KBM-7 (cell line): ENCODE measurements at regions not wholly inside any gene's neighbourhood (a gene's known extent, or its start where the extent isn't known, plus 50 kb on each side); places are given as distances from the start of the nearest gene placed in this dataset.
A peak's percentile ranks its signal among the peaks of the same experiment; 100 is the strongest.
"Not testable (repeated sequence)": the region's sequence is repeated elsewhere in the genome, so short reads cannot be mapped to it uniquely, and the experiment has no call there.

Source experiments
- DNase-seq: peaks from one replicate; pipeline ENCODE4 v3.0.0-alpha.2; 2015
- in situ Hi-C: fragments of 300-500 bp; cut with MboI; formaldehyde crosslinking; loops from 2 replicates; pipeline ENCODE4 v1.14.3; 2020; ENCODE audit warnings: low sequenced_read_pairs, low pct_unique_long_range_greater_than_20kb, mixed read lengths

GRCh38 chr6:81938014-81938856 is 185.8 kb upstream of the TENT5A start:
- in situ Hi-C loops = no loop called here
- DNase-seq = peak; percentile 46

DNA sequence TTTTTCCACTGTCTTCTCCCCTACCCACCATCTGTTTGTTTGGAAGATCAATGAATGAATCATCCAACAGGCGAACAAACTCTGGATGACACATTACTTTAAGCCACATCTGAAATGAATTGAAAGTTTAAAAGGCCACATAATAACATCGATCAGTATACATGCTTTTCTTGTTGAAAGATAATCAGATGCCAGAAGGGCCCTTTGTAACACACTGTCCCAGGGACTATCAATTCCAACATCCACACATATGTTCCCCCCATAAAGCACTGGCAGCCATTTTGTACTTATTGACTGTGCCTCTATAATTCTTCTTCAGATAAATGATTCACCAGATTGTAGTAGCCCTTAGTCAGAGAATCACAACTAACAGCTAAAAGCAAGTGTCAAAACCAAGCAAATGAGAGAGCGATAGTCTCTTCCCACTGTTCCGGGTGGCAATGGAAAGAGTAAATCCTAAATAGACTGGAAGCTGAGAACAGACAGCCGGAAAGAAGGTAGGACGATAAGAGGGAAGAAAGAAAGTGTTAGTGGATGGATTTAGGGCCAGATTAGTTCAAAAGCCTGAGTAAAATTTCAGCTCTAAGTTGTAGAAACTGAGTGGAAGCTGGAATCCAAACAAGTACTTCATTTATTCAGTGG is 184.9 kb upstream of the TENT5A start:
- no peak for DNase-seq

DNA sequence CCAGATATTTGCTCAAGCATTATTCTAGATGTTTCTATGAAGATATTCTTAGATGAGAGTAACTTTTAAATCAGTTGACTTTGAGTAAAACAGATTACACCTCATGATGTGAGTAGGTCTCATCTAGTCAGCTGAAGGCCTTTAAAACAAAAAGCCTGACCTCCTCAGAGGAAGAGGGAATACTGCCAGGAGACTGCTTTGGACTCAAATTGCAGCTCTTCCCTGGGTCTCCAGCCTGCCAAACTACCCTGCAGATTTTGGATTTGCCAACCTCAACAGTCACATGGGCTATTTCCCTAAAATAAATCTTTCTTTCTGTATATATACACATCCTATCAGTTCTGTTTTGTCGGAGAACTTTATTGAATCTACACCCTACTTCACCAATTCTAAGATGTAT is 182.5 kb upstream of the TENT5A start:
- in situ Hi-C loops = no loop called here
- DNase-seq = no peak

More for the DNA sequence above, 184.9 kb upstream of the TENT5A start:
- in situ Hi-C loops = no loop called here

- no peak for DNase-seq
- in situ Hi-C loops = no loop called here
These were observed 181.1 kb upstream of the TENT5A start for GRCh38 chr6:81933608-81934051.

GRCh38 chr6:81933089-81933488 is 180.6 kb upstream of the TENT5A start:
- in situ Hi-C loops = no loop called here

GRCh38 chr6:81932448-81932847 is 180.0 kb upstream of the TENT5A start:
- DNase-seq, in situ Hi-C loops: not testable (repeated sequence)

More at GRCh38 chr6:81933089-81933488, 180.6 kb upstream of the TENT5A start:
- DNase-seq = no peak

GRCh38 chr6:81929828-81930227 is 177.3 kb upstream of the TENT5A start:
- no peak for DNase-seq
- in situ Hi-C loops = no loop called here

DNA sequence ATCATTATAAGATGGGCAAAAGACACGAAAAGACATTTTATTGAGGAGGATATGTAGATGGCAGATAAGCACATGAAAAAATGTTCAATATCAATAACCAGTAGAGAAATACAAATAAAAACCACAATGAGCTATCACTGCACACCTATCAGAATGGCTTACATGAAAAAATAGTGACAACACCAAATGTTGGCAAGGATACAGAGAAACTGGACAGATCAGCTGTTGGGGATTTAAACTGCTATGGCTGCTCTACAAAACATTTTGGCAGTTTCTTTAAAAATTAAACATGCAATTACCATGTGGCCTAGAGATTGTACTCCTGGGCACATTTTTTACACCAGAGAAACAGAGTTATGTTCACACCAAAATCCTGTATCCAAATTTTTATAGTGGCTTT is 172.7 kb upstream of the TENT5A start:
- no peak for DNase-seq
- in situ Hi-C loops = no loop called here

- in situ Hi-C loops = no loop called here
- DNase-seq = peak; percentile 19
These were observed 157.8 kb upstream of the TENT5A start for GRCh38 chr6:81909981-81910900.

DNA sequence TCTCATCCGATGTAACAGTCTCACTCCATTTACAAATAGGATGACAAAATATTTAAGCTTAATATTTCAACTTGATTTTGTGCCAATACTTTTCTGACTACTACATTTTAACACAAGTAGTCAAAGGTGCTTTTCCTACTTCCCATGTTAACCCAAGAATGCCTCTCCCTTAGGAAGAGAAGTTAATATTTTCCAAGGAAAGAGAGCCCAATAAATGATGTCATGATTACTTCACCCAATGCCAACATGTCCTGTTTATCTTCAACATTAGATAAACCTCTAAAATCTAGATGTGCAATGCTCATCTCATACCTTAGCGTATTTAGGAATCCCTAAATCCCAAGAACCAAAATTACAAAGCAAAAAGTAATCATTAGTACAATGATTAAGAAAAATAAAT is 156.7 kb upstream of the TENT5A start:
- in situ Hi-C loops = no loop called here
- DNase-seq = no peak

DNA sequence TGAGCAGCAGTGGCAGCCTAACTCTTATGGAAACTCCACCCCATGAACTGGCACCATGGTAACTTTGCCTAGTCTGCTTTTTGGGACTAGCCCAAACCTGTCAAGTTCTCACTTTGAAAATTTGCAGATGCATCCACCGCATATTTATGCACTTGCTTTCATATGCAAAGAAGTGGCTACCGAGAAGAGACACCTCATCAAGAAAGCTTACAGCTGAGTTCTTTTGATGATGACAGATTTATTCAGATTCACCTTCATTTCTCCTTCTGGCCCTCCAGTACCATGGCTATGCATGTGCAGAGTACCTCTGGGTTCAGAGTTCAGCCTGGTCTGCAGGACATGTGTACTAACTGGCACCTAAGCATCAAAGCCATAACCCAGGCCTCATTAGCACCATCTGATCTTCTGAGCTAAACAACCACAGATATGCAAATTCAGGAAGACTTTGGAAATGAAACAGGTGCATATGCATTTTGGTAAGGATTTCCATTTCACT is 154.3 kb upstream of the TENT5A start:
- DNase-seq = no peak
- in situ Hi-C loops = no loop called here

DNA sequence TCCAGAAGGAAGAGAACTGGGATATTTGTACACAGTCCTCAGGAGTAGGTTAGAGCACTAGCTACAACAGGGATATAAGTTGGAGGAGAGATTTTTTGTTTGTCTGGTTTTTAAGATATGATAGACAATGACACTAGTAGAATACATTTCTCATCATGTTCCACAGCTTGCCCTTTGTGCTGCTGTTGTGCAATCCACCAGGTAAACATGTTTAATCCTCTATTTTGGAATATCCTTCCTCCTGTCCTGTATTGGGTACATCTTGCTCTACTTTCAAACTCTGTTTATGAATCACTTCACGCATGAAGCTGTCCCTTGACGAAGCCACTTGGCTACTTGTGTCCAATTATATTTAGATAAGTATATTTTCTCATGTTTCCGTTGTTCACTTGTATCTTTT is 153.6 kb upstream of the TENT5A start:
- in situ Hi-C loops = no loop called here
- no peak for DNase-seq

GRCh38 chr6:81901551-81901966 is 149.1 kb upstream of the TENT5A start:
- in situ Hi-C loops = no loop called here
- DNase-seq = no peak

- in situ Hi-C loops = no loop called here
- DNase-seq = no peak
These were observed 148.1 kb upstream of the TENT5A start for GRCh38 chr6:81900616-81901015.

- DNase-seq = peak; percentile 9
These were observed 145.3 kb upstream of the TENT5A start for GRCh38 chr6:81897793-81898192.

DNA sequence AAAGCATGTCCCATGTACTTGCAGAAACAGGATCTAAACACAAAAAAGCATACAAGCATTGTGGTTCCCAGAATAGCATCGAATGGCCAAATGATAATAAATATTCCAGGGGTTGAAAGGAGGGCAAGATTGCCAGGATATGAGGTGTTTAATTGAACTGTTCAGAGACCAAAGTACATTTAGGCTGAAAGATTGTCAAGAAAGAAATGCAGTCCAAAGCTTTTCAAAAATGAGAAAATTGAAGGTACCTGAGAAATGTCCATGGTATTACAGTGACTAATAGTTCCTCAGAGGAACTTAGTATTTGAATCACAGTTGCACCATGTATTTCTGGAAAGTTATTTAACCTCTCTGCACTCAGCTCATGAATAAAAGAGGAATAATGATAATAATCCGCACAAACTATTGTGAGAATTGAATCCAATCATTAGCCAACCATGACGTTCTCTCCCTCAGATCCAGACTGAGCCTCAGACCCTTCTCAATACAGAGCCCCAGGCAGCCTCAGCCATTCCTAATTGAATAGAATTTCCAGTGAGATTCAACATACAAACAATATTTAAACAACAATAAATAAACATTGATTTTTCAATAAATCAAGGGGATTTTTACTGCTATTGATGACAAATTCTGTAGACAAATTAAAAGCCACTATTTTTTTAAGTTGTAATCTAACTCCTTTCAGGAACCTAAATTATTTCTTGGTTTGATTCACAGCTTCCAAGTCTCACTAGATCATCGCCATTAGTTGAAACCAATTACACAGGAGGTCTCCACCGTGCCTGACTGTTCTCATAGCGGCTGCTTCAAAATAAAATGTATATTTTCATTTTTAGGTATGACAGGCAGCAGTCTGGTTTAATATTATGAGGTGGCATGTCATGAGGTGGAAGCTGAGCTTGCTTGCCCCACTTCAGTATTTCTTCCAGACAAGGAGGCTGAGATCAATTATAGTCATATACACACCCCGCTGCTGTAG is 144.3 kb upstream of the TENT5A start:
- no peak for DNase-seq
- in situ Hi-C loops = no loop called here

More at GRCh38 chr6:81897793-81898192, 145.3 kb upstream of the TENT5A start:
- in situ Hi-C loops = no loop called here

GRCh38 chr6:81895511-81896185 is 143.2 kb upstream of the TENT5A start:
- no peak for DNase-seq
- in situ Hi-C loops = no loop called here

GRCh38 chr6:81894788-81895271 is 142.3 kb upstream of the TENT5A start:
- no peak for DNase-seq
- in situ Hi-C loops = no loop called here
